ENCODE measurements at regions not wholly inside any gene's neighbourhood (a gene's known extent, or its start where the extent isn't known, plus 50 kb on each side); places are given as distances from the start of the nearest gene placed in this dataset.

- TF ChIP-seq, protein P1, sequence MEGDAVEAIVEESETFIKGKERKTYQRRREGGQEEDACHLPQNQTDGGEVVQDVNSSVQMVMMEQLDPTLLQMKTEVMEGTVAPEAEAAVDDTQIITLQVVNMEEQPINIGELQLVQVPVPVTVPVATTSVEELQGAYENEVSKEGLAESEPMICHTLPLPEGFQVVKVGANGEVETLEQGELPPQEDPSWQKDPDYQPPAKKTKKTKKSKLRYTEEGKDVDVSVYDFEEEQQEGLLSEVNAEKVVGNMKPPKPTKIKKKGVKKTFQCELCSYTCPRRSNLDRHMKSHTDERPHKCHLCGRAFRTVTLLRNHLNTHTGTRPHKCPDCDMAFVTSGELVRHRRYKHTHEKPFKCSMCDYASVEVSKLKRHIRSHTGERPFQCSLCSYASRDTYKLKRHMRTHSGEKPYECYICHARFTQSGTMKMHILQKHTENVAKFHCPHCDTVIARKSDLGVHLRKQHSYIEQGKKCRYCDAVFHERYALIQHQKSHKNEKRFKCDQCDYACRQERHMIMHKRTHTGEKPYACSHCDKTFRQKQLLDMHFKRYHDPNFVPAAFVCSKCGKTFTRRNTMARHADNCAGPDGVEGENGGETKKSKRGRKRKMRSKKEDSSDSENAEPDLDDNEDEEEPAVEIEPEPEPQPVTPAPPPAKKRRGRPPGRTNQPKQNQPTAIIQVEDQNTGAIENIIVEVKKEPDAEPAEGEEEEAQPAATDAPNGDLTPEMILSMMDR (conservative IDR thresholded peaks at IDR 0.05) = no peak
- H3K27ac ChIP-seq = no peak overlapping the region
These were observed 138.3 kb downstream of the ASB1 start for GRCh38 chr2:238565031-238565430.

DNA sequence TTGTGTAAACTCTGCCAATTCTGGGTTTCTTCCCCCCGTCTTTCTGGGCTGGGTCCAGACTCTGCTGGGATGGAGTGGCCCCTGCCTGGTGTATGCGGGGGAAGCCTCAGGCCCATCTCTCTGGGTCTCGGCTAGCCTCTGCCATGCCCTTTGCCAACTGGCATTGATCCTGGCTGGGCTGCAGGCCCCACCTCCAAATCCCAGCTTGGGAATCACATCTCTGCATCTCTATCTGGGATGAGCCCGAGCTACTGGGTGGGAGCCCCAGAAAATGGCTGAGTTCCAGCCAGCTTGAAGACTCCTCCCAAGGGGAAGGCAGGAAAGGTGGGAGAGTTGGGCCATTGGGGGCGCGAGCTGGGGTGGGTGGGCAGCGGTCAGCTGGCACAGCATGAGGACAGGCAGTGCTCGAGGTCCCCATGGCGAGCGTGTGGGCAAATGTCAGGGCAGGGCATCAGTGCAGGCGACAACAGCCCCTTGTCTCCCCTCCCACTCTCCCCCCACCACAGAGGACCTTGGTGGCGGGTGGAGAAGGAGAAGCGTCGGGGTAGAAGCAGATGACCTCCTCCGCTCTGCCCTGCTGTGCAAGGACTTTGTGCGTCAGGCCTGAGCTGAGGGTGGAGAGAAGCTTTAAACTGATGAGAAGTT lies 139.4 kb downstream of the ASB1 start:
- TF ChIP-seq, protein P1 (conservative IDR thresholded peaks at IDR 0.05) = no peak
- H3K27ac ChIP-seq = no peak overlapping the region

DNA sequence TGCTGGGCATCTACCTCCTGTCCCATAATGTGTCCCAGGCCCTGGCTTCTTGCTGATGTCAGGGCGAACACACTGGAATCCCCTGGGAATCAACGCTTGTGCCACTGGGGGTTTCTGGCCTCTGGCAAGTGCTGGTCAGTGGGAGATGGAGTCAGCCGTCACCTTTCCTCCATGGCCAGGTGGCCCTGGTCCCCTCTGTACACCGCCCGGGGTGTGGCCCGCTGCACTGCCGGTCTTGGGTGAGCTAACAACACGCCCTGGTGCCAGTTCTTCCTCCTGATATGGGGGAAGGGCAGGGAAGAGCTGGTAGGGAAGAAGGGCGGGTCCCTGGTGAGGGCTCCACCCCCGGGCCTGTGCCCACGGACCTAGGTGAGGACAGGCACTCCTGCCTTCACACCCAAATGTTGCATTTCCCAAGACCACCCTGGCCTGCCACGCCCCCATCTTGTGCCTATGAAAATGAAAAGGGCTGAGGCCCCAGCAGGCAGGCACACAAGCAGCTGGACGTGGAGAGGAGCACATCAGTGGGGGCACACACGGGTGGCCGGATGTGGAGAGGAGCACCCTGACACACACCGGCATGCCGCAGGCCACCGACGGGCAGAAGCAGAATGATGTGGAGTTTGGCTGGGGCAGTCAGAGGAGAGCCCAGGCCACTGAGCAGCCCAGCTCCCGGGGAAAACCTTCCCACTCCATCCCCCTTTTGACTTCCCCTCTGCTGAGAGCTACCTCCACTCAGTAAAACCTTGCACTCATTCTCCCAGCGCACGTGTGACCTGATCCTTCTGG lies 140.5 kb downstream of the ASB1 start:
- TF ChIP-seq, protein P1 (conservative IDR thresholded peaks at IDR 0.05) = no peak

DNA sequence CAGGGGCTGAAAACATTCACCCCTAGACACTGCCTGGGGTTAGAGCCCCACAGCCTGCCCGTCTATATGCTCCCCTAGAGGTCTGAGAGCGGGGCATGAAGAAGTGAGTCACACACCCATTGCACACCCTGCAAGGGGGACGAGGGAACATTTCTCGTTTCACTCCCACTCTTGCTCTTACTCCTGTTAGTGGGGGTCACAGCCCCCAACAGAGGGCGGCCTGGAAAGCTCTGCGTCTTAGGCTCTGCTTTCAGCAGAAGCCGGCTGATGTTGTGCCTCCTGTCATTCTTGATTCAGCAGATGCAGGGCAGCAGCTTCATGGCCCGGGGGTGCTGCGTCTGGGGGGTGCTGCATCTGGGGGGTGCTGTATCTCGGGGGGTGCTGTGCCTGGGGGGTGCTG lies 141.3 kb downstream of the ASB1 start:
- H3K27ac ChIP-seq = no peak overlapping the region
- TF ChIP-seq, protein P1 (conservative IDR thresholded peaks at IDR 0.05) = no peak

More for the DNA sequence above, 140.5 kb downstream of the ASB1 start:
- no peak overlapping the region for H3K27ac ChIP-seq

- no peak overlapping the region for H3K27ac ChIP-seq
- TF ChIP-seq, protein P1 (conservative IDR thresholded peaks at IDR 0.05) = no peak
These were observed 142.0 kb downstream of the ASB1 start for GRCh38 chr2:238568455-238569440.

DNA sequence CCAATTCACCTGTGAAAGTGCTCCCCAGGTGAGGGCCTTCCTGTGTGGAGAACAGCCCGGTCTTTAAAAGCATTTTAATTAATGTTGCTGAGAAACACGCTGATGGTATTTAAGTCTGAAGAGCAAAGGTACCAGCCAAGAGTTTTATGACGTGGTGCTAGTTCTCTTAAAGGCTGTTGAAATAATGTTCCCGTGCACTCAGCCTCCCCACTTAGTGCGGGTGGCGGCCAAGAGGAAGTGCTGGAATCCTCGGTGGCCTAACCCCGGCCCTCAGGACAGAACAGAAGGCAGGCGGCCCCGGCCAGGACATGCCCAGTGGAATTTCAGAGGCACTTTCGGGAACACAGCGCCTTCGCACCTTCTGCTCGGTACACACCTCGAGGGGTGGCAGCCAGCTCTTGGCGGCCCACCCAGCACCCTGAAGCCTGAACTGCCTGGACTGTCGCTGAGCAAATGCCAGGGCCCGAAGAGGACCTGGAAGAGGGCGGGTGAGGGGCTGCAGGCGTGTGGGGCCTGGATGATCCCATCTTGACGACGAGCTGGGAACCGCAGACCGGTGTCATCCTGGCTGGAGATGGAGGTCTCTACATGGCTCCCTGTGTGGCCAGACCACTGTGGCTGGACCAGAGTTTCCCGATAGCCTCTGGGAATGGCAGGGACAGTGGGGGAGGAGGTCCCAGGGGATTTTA lies 142.9 kb downstream of the ASB1 start:
- TF ChIP-seq, protein P1 (conservative IDR thresholded peaks at IDR 0.05) = no peak
- H3K27ac ChIP-seq = no peak overlapping the region
